ENCODE measurements at regions not wholly inside any gene's neighbourhood (a gene's known extent, or its start where the extent isn't known, plus 50 kb on each side); places are given as distances from the start of the nearest gene placed in this dataset.

DNA sequence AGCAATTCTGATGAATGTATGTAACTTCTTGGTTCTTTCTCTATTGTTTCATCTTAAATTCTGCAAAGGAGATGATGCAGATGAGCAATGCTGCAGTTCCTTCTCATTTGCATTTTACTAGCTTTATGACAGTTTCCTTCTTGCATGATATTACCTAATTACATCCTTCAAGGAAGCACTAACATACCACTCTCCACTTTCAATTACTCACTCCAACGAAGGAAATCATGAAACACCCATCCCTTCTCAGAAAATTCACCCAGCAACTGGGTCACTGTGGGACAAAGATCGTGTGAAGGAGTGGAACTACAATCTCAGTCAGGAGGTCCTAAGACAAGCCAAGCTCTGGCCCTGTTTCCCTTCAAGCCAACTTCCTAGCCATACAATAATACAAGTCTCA lies 142.3 kb downstream of the CHD1L start:
- TF ChIP-seq, protein P1, sequence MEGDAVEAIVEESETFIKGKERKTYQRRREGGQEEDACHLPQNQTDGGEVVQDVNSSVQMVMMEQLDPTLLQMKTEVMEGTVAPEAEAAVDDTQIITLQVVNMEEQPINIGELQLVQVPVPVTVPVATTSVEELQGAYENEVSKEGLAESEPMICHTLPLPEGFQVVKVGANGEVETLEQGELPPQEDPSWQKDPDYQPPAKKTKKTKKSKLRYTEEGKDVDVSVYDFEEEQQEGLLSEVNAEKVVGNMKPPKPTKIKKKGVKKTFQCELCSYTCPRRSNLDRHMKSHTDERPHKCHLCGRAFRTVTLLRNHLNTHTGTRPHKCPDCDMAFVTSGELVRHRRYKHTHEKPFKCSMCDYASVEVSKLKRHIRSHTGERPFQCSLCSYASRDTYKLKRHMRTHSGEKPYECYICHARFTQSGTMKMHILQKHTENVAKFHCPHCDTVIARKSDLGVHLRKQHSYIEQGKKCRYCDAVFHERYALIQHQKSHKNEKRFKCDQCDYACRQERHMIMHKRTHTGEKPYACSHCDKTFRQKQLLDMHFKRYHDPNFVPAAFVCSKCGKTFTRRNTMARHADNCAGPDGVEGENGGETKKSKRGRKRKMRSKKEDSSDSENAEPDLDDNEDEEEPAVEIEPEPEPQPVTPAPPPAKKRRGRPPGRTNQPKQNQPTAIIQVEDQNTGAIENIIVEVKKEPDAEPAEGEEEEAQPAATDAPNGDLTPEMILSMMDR (IDR thresholded peaks at IDR 0.05), result no peak
- no peak for TF ChIP-seq EZH2 (IDR thresholded peaks at IDR 0.05; ENCODE audit: borderline replicate concordance, insufficient read depth, low read depth, low read length, poor library complexity, severe bottlenecking)

Measured in B cell (primary cell).